PFSK-1 (cell line): ENCODE measurements at regions not wholly inside any gene's neighbourhood (a gene's known extent, or its start where the extent isn't known, plus 50 kb on each side); places are given as distances from the start of the nearest gene placed in this dataset.

Experiments used
- FOXP2 ChIP-seq: optimal IDR thresholded peaks from 2 replicates; pipeline ENCODE3; 2011; ENCODE audit warnings: borderline replicate concordance, control low read depth, inconsistent platforms; ENCODE audit not compliant: insufficient read depth; ENCODE audit errors: extremely low read length, extremely low read depth
- POLR2AphosphoS5 ChIP-seq: IDR thresholded peaks from 2 replicates; pipeline ENCODE4 v1.6.1; 2012; ENCODE audit warnings: low read depth, mild to moderate bottlenecking, control low read depth, low read length, moderate library complexity
- REST ChIP-seq, 2 experiments: IDR thresholded peaks; 2 replicates each; pipeline versions ENCODE4 v1.6.1 to v1.8.0; 2011 to 2012; ENCODE audit warnings: low read depth in 2 of 2, low read length in 2 of 2, control low read depth in 1 of 2, inconsistent platforms in 1 of 2, mild to moderate bottlenecking in 1 of 2, moderate library complexity in 1 of 2; ENCODE audit not compliant: insufficient read depth in 1 of 2
- SIN3A ChIP-seq: IDR thresholded peaks from 2 replicates; pipeline ENCODE4 v1.6.1; 2012; ENCODE audit warnings: mild to moderate bottlenecking, low read length, moderate library complexity, borderline replicate concordance; ENCODE audit not compliant: insufficient read depth
- TAF1 ChIP-seq: IDR thresholded peaks from 2 replicates; pipeline ENCODE4 v1.6.1; 2012; ENCODE audit warnings: low read length, control low read depth, borderline replicate concordance; ENCODE audit not compliant: insufficient read depth

GRCh38 chr1:55801481-55801880 lies 586.3 kb upstream of the USP24 start:
- no peak for TF ChIP-seq SIN3A
- TF ChIP-seq FOXP2, result no peak
- no peak for TF ChIP-seq TAF1
- no peak for TF ChIP-seq POLR2AphosphoS5
- TF ChIP-seq REST (IDR thresholded peaks at IDR 0.05; ENCODE audit: insufficient read depth in 1 of 2, low read depth in 2 of 2, low read length in 2 of 2), result no peak

- TF ChIP-seq POLR2AphosphoS5 (no peak), REST (IDR thresholded peaks at IDR 0.05; ENCODE audit: insufficient read depth in 1 of 2, low read depth in 2 of 2, low read length in 2 of 2) (no peak), FOXP2 (no peak), SIN3A (no peak), TAF1 (no peak)
These were observed 585.3 kb upstream of the USP24 start for GRCh38 chr1:55800503-55800902.

GRCh38 chr1:55793856-55794255 lies 578.7 kb upstream of the USP24 start:
- TF ChIP-seq REST (IDR thresholded peaks at IDR 0.05; ENCODE audit: insufficient read depth in 1 of 2, low read depth in 2 of 2, low read length in 2 of 2) (no peak), FOXP2 (no peak), SIN3A (no peak)

GRCh38 chr1:55792870-55793269 lies 577.7 kb upstream of the USP24 start:
- TF ChIP-seq TAF1 (no peak), POLR2AphosphoS5 (no peak), REST (IDR thresholded peaks at IDR 0.05; ENCODE audit: insufficient read depth in 1 of 2, low read depth in 2 of 2, low read length in 2 of 2) (no peak), FOXP2 (no peak), SIN3A (no peak)

- TF ChIP-seq POLR2AphosphoS5, result no peak
- TF ChIP-seq TAF1, result no peak
- no peak for TF ChIP-seq REST (IDR thresholded peaks at IDR 0.05; ENCODE audit: insufficient read depth in 1 of 2, low read depth in 2 of 2, low read length in 2 of 2)
- TF ChIP-seq SIN3A, result no peak
- no peak for TF ChIP-seq FOXP2
These were observed 574.3 kb upstream of the USP24 start for GRCh38 chr1:55789466-55789865.
